Epithelial cell of prostate (primary cell): ENCODE measurements at regions not wholly inside any gene's neighbourhood (a gene's known extent, or its start where the extent isn't known, plus 50 kb on each side); places are given as distances from the start of the nearest gene placed in this dataset.
"Not testable (repeated sequence)": the region's sequence is repeated elsewhere in the genome, so short reads cannot be mapped to it uniquely, and the experiment has no call there.

Experiments
- DNase-seq: peaks from one replicate; pipeline ENCODE4 v3.0.0-alpha.2; 2011; ENCODE audit warnings: low read depth, low spot score
- H3K27ac ChIP-seq: fragments of 450-650 bp; 2 replicates; pipeline ENCODE4 v1.5.1; 2017; ENCODE audit warnings: mild to moderate bottlenecking

DNA sequence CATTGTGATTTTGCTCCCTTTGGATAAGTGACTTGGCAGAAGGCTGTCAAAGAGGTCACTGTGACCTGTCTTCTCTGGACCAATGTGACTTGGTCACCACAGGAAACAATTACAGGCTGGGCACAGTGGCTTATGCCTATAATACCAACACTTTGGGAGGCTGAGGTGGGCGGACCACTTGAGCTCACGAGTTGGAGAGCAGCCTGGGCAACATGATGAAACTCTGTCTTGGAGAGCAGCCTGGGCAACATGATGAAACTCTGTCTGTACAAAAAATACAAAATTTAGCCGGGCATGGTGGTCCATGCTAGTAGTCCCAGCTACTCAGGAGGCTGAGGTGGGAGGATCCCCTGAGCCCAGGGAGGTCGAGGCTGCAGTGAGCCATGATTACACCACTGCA, 256.9 kb downstream of the FAM72C start:
- DNase-seq, H3K27ac ChIP-seq: not testable (repeated sequence)

DNA sequence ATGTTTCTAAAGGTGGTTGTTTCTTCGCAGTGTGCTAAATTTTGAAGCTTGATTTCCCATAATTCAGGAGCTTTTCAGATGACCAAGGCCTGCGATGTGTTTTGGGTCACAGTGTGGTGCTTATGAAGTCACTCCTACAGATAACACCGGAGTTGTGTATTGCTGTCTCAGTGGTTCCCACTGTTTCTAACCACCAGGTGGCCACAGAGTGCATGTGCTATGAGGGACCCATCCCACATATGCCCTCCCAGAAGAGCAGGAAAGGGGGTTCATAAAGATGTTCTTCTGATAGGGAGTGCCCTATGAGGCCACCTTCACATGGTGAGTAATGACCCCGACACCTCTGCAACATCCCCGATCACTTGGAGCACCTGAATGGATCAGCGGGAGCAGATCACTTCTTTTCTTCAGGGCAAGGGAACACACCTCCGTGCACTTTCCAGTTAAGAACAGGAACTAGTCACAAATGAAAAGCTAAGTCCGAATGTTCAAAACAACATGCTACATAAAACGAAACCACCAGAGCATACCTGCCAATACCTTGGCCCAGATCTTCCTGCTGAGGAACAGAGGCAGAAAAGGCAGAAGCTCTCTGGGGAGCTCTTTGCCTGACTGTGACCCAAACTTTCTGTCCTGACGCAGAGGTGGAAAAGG, 262.1 kb downstream of the FAM72C start:
- not testable (repeated sequence) for H3K27ac ChIP-seq, DNase-seq

DNA sequence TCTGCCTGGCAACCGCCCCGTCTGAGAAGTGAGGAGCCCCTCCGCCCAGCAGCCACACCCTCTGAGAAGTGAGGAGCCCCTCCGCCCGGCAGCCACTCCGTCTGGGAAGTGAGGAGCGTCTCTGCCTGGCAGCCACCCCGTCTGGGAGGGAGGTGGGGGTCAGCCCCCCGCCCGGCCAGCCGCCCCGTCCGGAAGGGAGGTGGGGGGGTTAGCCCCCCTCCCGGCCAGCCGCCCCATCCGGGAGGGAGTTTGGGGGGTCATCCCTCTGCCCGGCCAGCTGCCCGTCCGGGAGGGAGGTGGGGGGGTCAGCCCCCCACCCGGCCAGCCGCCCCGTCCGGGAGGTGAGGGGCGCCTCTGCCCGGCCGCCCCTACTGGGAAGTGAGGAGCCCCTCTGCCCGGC, 269.0 kb downstream of the FAM72C start:
- H3K27ac ChIP-seq, DNase-seq: not testable (repeated sequence)

DNA sequence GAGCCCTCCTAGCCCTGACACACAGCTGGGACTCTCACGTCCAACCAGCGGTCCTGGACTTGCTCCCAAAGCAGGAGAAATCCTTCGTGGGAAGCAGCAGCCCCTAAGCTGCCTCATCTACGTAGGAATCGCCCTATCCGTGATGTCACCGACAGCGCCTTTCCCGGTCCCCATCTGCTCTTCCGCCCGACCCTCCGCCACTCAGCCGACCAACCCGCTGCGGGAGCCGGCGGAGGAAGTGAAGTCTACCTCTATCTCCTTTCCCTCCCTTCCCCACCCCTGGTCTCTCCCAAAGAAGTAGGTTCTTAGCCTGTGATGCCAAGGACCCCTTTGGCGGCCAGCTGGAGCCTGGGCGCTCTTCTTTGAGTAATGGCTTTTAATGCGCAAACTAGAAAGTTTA, 272.1 kb downstream of the FAM72C start:
- no peak for DNase-seq
- no peak overlapping the region for H3K27ac ChIP-seq

DNA sequence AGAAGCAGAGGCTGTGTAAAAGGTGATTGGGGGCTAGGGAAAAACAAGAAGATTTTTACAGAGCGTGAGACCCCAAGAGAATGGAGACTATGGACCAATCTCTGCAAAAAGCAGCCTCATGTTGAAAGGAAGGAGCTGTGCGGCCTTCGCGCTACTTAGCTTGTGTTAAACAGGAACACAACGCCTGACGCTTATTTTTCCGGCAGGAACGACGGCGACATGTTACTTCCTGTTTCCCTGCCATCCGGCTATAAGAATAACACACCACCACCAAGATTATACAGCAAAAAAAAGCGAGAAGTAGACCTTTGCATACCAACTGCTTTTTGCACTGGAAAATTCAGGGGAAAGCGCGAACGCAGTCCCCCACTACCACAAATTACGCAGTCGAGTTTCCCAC, 272.7 kb downstream of the FAM72C start:
- DNase-seq: no peak

DNA sequence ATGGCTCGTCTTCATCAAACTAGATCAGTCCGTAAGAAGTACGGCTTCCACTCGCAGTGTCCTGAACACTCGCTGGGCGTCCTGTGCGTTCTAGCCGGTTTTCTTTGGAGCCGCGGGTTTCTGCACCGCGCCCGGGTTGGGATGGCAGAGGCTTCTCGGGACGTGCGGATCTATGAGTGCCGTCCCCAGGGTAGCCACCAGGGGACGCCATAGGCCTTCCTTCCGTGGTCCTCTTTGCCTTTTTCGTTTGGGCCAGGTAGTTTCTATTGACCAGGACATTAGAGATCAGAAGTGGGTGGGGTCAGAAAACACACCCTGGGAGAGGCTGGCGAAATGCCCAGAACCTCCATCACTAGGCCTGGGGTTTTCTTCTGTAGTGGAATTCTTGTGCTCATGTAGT, 273.8 kb downstream of the FAM72C start:
- DNase-seq: no peak
- H3K27ac ChIP-seq: no peak overlapping the region

More for the DNA sequence above, 272.7 kb downstream of the FAM72C start:
- no peak overlapping the region for H3K27ac ChIP-seq

DNA sequence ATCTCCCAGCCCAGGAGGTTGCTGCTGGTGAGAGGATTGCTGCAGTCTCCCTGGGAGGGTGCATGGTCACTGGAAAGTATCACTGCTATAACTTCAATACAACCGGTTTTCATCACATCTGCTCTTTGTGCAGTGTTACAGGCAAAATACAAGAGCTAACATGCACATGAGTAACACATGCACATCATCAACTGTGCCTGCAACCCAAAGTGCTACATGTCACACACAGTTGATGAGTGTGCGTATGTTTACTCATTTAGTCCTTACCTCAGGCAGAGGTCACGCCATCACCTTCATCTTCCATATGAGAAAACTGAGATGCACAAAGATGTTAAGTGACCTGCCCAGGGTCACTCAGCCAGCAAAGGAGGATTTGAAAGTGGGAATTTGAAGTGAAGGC, 277.7 kb downstream of the FAM72C start:
- peak; percentile 6 for DNase-seq
- no peak overlapping the region for H3K27ac ChIP-seq

DNA sequence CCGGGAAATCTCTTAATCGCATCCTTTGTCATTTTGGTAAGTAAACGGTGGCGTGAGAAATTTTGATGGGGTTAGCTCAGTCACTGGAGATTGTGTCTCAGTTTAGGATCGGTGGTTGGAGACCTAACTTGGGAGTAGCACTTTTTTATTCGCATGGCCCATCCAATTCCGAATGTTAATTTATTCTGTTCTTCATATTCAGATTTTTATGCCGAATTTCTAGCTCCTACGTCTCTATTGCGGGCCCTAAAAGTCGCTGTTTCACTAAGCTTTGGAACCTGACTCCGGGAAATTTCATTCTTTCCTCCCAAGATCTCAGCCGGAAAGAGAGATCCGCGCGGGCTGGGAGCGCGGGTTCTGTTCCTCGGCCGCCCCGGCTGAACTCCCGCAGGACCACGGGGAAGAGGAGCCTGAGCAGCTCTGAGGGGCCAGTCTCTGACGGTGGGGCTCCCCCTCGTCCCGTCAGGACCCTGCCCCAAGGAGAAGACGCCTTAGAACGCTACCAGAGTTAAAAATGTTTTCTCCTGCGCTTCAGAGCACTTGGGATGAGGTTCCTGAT, 279.7 kb downstream of the FAM72C start:
- H3K27ac ChIP-seq: no peak overlapping the region
- no peak for DNase-seq

DNA sequence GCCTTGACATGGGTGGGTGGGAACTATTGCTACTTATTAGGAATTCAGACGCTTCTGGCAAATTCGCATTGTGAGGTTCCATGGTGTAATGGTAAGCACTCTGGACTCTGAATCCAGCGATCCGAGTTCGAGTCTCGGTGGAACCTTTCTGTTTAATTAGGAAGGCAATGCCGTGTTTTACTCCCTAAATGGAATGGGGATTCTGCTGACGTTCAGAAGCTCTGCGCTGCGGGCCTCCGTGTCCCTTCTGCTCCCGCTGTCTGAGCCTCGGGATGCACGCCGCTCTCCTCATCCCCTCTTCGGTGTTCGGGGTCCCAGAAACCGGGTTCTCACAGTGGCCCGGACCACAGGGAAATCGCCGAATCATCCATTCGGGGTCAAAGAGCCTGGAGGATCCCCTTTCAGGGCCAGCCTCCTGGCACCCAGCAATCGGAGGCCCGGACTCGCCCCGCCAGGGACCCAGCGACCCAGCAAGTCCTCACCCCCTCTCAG, 280.3 kb downstream of the FAM72C start:
- H3K27ac ChIP-seq: no peak overlapping the region
- no peak for DNase-seq

DNA sequence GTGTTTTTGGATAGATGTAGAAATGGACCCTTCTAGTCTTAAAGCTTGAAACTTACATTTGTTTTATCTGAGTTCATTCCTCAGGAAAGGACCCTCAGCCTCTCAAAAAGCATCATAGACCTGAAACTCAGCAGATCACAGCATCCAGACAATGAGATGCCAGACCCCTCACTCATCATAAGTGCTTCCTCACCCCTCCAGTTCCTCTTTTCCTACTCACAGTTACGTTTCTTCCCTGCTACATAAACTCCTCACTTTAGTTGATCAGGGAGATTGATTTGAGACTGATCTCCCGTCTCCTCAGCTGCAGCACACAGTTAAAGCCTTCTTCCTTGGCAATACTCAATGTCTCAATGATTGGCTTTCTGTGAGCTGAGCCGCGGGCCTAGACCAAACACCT, 282.0 kb downstream of the FAM72C start:
- no peak for DNase-seq
- no peak overlapping the region for H3K27ac ChIP-seq

DNA sequence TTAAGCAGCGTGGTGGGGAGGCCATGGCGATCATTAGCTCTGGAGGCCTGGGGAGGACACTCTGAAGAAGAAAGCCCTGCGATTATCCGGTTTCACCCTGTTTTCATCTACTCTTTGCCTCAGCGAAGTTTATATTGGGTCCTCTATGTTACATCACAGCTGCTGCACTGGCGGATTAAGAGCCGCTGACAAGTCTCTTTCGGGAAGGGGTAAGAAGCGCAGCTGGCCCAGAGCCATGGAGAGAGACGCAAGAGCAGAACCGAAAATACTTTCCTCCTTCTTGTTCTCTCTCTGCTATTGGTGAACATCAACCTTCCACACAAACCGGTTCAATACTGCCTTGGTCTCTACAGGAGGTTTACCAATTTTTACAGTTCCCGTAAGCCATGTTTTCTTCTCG, 291.5 kb downstream of the FAM72C start:
- DNase-seq: no peak
- H3K27ac ChIP-seq: no peak overlapping the region

DNA sequence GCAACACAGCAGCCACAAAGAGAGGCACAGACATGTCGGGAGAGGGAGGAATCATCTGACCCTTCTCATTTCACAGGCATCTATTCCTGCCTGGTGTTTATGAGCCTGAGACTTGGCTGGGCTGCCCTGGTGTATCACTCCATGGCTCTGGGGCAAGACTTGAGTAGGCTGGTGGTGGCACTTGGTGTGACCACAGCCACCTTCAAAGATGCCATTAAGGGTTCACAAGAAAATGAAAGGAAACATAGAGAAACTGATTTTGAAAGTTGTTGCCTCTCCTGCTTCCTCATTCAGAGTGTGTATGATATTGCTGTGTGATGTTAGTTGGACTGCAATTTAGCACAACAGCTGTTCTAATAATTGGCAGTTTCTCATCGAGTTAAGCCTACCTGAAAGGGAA, 298.8 kb downstream of the FAM72C start:
- no peak overlapping the region for H3K27ac ChIP-seq
- no peak for DNase-seq

DNA sequence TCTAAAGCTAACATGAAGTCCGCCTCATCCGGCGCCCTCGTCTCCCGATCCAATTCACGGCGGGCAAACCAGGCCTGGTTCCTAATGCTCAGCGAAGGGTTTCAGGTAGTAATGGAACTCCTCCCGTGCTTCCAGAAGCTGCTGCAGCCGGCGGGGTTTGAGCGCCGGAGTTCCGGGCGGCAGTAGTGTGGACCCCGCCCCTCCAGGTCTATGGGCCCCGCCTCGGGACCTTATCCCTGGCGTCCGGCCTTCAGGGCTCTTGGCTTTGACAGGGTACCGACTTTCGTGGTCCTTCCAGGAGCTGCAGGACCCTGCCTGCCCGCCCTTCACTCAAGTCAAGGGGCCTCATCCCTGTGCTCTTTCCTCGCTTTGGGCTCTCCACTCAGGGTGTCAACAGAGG, 304.1 kb downstream of the FAM72C start:
- DNase-seq: no peak
- H3K27ac ChIP-seq: no peak overlapping the region

DNA sequence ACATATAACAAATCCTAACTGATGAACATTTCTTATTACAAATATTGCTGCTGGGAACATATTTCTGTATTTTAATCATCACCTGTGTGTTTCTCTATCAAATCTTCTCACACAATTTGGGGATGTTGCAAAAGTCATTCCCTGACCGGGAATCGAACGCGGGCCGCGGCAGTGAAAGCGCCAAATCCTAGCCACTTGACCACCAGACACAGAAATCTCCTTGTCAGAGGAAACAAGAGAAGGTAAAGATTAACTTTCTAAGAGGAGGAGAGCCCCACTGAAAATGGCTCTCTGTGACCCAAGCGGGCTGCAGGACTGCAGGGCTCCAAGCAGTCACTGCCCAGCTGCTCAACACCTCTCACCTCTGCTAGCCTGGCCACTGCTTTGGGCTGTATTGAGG, 304.9 kb downstream of the FAM72C start:
- no peak for DNase-seq
- no peak overlapping the region for H3K27ac ChIP-seq

DNA sequence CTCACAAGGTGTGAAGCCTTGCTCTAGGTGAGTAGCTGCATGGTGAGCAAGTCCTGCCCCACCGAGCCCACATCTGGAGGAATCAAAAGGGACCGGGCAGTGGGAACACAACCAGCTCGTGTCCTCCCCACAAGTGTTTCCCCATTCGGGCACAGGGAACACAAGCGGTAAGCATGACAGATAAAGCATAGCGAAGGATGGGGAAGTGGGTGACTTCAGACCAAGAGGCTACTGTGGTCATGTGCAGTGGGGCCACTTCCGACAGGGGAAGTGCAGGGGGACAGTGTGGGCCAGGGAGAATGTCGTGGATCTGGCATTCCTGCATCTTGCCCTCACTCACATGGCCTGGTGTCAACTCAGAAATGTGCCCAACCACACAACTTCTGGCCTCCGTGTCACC, 306.2 kb downstream of the FAM72C start:
- H3K27ac ChIP-seq: no peak overlapping the region
- no peak for DNase-seq

DNA sequence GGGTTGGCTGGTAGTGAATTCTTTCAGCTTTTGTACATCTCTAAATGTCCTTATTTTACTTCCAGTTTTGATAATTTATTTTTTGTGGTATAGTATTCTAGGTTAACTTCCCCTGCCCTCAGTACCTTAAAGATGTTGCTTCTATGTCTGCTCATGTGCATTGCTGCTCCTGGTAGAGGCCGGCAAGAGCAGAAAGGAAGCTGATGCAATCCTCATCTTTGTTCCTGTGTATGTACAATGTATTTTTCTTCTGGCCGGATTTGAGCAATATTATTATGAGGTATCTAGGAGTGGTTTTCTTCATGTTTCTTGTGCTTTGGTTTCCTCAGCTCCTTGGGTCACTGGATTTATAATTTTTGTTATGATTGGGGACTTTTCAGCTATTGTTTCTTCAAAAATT, 308.7 kb downstream of the FAM72C start:
- not testable (repeated sequence) for DNase-seq, H3K27ac ChIP-seq

DNA sequence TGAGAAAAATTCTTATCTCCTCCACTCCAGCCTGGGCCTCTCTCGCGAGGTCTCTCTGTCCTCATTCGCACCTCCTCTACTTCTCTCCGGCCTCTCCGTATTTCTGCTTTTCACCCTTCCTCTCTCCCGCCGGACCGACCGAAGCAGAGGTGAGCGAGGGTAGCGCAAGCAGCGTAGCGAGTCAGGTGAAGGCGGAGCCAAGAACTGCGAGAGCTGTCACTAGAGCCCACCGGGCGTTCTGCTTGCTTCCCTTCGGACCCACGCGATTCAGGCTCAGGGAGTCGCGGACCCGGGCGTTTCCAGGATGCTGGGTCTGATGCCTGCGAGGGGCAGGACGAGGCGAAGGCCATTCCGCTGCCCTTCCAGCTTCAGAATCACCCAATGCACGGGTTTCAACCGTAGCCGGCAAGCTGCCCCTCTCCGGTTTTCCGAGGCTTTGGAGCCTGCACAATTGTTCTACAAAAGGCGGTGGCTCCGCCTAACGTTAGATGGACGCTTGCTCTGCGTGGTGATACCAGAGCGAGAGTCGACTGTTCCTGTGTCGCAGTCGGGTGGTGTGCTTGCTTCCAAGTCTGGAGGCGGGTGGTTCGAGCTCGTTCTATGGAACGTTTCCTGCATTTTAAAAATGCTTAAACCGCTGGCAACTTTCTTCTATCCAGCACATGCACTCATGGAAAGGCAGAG, 310.2 kb downstream of the FAM72C start:
- DNase-seq: no peak

DNA sequence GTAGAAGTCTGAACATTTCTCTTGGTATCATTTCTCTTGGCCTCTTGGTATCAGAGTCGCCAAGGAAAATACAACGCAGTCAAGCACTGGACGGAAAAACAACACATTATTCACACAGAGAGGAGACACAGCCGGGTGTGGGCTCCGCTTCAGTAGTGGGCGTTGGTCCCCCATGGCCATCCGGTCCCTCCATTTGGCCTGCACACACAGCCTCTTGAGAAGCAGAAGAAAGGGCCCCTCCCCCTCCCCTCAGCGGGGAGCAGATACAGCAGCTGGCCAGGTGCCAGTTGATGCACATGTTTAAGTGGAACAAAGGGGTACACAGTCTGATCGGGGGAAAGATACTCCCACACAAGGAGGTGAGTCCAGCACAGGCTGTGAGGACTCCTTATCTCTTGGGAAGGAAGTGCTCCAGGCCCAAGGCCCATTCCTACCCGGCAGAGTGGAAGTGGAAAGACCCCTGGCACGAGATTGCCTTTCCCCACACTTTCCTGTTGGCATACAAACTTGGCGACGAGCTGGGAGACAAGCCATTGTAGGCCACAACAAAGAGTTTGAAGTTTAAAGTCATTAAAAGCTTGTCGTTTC, 311.3 kb downstream of the FAM72C start:
- no peak overlapping the region for H3K27ac ChIP-seq
- no peak for DNase-seq

More for the DNA sequence above, 310.2 kb downstream of the FAM72C start:
- H3K27ac ChIP-seq: no peak overlapping the region

DNA sequence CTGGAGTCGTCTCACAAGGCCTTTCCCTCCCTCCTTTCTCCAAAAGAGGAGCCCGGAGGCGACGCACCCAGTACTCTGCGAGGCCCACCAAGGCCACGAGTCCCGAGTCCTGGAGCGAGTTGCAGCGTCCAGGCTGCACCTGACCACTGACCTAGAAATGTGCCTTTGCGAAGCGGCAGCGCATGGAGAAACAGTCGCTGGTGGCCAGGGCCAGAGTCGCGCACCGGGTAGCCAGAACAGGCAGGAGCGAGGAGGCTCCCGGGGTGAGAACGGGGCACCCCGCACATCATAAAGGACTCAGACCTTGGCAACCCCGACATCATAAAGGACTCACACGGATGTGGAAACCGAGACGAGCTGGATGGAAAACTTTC, 318.4 kb downstream of the FAM72C start:
- H3K27ac ChIP-seq: no peak overlapping the region
- no peak for DNase-seq

DNA sequence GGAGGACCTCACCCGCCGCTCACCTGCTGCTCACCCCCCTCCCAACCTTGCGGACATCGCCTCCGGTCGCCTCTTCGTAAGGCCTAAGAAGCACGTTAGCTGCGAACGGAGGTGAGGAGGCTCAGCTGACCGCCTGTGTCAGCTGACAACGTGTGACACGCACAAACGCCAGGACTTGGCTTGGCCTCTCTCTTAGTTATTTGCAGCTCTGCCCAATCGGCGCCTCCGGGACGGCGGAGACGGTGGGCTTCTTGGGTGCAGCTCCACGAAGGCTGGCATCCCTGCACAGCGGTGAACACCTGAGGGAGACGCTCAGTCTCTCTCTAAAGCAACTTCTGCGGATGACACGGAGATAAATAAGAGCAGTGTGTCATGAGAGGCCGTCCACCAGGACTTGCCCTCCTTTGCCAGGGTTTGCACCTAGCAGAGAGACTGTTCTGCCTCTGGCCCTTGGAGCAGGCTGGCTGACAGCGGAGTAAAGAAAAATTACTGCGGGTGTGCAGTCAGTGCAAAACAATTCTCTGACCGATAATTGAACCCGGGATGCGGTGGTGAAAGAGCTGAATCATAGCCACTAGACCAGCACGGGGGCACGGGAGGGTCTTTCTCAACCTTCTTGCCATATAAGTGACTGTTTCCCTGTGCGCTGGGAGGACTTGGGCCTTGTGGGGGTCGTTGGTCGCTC, 318.9 kb downstream of the FAM72C start:
- no peak overlapping the region for H3K27ac ChIP-seq
- DNase-seq: no peak

DNA sequence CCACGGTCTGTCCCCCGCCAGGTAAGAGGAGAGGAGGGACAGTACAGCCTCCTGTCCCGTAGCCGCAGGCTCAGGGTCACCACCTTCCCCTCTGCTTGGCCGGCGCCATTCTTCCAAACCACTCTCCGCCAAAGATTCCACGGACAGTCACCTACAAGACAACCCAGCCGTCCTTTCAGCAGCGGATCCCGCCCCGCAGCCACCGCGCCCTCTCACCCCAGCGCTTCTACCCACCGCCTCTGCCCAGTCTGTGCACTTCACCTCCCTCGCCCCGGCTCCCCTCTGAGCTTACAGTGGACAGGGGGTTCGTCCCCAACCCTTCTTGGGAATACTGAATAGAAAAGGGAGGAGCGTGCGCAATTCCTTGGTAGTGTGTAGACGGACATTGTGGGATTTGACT, 319.6 kb downstream of the FAM72C start:
- DNase-seq: no peak
- H3K27ac ChIP-seq: no peak overlapping the region
